ENCODE measurements at regions not wholly inside any gene's neighbourhood (a gene's known extent, or its start where the extent isn't known, plus 50 kb on each side); places are given as distances from the start of the nearest gene placed in this dataset.

- ATAC-seq (no peak), DNase-seq (no peak)
- Mint-ChIP-seq H3K4me3 (no peak overlapping the region), H3K36me3 (no peaks in the 10 kb centered on the region), H3K27ac (no peak overlapping the region), H3K27me3 (ENCODE audit: low read depth in 2 of 2) (peaks cover 0 to 6% of the 10 kb centered on the region in 2 donors), H3K9me3 (no peaks in the 10 kb centered on the region), H3K4me1 (no peaks in the 10 kb centered on the region)
- Histone ChIP-seq H3K27me3 (ENCODE audit: control insufficient read depth, insufficient read depth, low read length) (no peaks in the 10 kb centered on the region), H3K4me1 (ENCODE audit: control insufficient read depth, insufficient read depth, low read length) (no peaks in the 10 kb centered on the region), H3K4me3 (ENCODE audit: low read length) (no peak overlapping the region), H3K27ac (ENCODE audit: low read length) (no peak overlapping the region), H3K36me3 (ENCODE audit: control insufficient read depth, insufficient read depth, low read length) (no peaks in the 10 kb centered on the region), H3K9me3 (ENCODE audit: control insufficient read depth, insufficient read depth, low read length) (no peaks in the 10 kb centered on the region)
- TF ChIP-seq CTCF (IDR thresholded peaks at IDR 0.05), result no peak
- intact Hi-C loops (cut with micrococcal nuclease), result no loop called here
- 93% methylated on average over 8 of the region's 8 CpGs for WGBS (ENCODE audit: insufficient coverage)
Measured at GRCh38 chr1:202072211-202072765, 50.4 kb upstream of the GPR37L1 start.
